Fibroblast of skin of left biceps (primary cell): ENCODE measurements at regions not wholly inside any gene's neighbourhood (a gene's known extent, or its start where the extent isn't known, plus 50 kb on each side); places are given as distances from the start of the nearest gene placed in this dataset.

Source experiments
- DNase-seq, 2 experiments: peaks; one replicate each; pipeline ENCODE4 v3.0.0-alpha.2; 2013; ENCODE audit warnings: low read depth in 2 of 2

DNA sequence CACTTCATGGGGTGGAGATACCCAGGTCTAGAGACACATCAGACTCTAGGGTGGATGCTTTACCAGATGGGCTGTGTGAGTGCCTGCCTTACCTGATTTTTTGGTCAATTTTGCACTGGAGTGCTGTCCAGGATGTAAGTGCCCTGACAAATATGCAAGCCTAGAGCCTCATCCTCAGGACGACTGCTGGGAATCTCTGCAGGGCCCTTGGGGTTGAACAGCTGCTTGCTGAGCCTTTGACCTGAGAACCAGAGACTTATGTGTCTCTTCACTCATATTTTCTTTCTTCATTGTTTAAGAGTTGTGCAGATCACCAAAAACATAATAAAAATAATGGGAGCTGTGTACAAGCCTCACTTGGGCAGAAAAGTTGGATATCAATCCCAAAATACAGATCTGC, 551.5 kb upstream of the ATP2B1 start:
- no peak for DNase-seq

DNA sequence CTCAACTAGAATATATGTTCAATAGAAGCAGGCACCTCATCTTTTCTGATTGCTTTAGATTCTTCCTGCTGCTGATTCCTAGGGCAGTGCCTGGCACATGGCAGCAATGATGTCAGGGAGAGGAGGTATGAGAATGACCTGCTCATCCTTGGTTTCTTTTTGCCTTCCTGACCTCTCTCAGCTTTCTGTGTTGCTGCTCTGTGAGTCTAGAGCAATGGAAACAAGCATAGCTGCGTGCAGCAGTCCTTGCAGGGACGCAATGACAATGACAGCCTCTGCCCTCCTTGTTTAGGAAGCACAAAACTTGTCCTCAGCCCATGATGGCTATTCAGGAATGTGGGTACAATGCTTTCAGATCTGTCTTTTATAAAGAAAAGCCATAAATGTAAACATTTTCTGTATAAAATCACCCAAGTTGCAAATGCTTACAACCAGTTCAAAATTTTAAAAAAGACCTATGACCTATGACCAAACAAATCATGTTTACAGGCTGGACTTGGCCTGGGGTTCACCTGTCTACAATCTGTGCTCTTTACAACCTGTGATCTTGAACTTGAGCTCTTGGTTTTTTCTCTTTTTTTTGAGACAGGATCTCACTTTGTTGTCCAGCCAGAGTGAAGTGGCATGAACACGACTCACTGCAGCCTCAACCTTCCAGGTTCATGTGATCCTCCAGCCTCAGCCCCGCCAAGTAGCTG, 549.4 kb upstream of the ATP2B1 start:
- no peak for DNase-seq

DNA sequence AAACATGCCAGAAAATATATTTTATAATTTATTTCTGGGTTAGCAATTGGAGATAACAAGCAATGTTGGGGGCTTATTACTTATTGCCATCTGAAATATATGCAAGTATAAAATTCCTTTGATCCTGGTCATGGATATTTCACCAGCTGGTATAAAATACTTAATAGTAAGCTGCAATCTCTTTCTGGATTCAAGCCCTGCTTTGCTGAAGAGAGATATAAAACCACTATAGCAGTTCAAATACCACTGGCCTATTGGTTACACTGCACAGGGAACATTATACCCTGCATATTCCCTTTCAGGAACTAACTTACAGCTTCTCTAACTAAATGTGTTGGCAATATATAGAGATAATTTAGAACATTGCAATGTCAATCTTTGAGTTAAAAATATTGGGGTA, 546.2 kb upstream of the ATP2B1 start:
- DNase-seq: no peak

DNA sequence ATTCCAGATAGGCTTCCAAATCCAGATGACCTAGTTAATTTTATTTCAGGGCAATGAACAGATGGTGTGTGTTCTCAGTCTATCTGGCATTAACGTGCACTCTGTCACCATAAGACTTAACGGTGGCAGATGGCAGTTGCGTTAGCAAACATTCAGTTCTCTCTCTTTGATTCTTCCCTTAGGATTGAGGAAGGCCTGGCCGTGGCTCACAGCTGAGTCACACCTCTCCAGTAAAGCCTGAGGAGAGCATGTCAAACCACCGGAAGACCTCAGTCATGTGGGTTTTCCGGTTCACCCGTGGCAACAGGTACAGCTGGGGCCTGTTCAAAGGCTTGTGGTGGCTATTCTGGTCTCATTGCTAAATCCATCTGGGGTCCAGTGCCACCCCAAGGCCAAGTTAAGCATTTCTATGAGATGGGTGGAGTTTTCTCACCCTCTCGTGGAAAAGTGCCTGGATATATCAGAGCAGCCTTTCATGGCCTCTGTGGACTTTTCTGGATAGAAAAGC, 545.1 kb upstream of the ATP2B1 start:
- peak in 1 of 2 experiments; percentile 19 for DNase-seq

DNA sequence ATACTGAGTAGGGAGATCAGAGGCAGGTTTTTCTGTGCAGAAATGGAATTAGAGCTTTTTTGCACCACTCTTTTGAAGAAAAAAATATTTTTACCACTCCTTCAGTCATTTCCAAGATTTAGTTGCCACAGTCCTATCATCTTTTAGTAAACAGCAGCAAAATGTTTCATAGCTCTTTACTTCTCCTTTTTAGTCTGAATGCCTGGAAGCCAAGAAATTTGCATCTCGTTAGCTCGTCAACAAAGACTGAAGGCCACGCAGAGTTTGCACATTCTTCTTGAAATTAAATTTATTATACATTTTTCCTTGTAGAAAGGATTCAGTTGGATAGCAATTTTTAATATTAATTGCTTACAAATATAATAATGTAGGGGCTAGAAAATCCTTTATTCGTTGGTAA, 544.5 kb upstream of the ATP2B1 start:
- no peak for DNase-seq

DNA sequence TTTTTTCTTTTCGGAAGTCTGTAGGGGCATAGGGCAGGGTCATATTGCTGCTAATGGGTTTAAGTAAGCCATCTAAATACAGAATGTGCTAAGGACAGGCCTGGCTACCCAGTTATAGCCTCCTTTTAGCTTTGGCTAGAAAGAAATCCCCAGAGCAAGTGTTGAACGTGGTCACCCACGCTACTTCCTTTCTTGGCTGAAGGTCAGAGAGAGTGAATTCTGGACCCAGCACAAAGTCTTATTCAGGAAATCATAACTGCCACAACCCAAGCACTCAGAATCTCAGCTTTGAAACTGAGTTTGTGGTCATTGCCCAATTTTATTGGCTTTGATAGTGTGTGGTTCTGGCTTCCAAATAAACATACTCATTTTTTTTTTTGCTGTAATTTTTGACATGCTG, 542.1 kb upstream of the ATP2B1 start:
- no peak for DNase-seq

DNA sequence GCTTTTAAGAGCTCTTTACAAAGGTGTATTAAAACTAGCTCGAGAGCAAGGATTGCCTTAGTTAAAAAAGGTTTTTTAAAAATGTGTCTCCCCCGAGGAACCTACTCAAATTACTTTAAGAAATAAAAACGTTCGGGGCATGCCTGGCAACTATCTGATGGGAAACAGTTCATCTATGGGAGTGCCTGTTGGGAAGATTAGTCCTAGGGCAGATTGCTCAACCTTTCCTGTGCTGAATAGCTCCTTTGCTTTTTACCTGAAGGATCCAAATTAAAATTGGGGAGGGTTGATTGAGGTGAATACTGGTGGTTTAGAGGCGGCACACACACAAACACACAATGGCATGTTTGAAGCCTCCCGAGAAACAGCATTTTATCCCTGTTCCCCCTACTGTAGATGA, 541.4 kb upstream of the ATP2B1 start:
- no peak for DNase-seq

DNA sequence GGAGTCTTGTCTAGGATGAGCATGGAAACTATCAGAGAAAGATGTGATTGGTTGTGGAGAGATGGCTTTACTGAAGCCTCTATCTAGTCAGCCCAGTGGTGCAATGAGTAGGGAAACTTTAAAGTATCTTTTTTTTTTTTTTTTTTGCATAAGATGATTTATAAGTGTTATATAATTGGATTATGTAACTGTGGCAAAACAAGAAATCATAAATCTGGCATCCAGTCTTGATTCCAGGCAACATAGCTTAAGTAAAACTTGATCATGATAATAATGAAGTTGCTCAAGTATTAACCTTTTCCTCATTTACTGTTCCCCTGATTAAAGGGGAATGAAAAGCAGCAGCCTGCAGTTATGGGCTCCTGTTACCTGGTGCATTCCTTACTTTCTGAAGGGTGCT, 538.0 kb upstream of the ATP2B1 start:
- DNase-seq: no peak

DNA sequence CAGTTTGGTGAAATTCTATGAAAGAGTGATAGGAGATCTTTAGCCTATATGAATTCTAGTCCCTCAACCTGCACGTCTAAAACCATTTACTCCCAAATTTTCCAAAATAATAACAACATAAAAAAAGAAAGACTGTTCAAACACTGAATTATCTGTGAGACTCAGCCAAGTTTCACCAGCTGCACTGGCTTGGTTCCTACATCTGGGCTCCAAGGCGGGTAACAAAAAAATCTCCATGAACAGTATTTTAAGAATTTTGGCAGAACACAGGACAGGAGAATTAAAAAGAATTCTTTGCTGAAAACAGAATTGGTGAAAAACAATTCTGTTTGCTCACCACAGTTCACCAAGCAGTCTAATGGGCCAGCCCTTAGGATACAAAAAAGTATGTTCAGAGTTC, 536.8 kb upstream of the ATP2B1 start:
- DNase-seq: no peak

DNA sequence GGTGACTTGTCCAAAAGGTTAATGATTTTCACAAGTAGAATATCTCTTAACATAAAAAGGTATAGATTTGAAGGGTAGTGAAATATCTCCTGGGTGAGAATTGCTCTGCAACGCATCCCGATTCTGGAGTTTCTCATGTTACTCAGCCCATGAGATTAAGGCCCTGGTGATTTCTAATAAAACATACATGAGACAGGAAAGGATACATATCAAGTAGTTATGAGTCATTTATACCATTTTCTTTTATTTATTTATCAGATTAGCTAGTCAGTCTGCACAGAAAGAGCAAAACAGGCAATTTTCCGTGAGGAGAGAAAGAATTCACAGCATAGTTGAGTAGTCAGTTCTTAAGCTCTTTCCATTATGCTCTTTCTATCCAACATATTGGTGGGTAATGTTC, 535.6 kb upstream of the ATP2B1 start:
- no peak for DNase-seq

GRCh38 chr12:90243211-90243610, 534.6 kb upstream of the ATP2B1 start:
- no peak for DNase-seq

DNA sequence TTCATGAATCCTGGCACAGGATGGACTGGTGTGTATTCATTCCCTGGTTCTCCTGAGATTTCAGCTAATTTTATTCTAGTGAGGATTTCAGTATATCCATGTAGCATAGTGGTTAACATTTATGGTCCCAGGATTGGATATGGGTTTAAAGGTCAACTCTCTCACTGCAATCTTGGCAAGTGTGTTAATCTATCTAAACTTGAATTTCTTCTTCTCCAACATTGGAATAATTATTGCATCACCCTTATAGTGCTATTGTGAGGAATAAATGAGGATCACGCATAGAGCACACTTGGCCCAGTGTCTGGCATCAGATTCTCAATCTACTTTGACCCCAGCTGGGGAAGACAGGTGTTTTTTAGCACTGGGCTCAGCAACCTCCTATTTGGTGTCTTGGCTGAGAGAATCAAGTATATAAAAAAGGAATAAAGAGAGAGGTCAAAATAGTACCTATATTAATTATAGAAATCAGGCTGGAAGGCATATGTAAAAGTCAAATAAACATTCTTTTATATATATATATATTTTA, 531.2 kb upstream of the ATP2B1 start:
- DNase-seq: no peak

GRCh38 chr12:90238663-90239271, 530.1 kb upstream of the ATP2B1 start:
- DNase-seq: no peak

DNA sequence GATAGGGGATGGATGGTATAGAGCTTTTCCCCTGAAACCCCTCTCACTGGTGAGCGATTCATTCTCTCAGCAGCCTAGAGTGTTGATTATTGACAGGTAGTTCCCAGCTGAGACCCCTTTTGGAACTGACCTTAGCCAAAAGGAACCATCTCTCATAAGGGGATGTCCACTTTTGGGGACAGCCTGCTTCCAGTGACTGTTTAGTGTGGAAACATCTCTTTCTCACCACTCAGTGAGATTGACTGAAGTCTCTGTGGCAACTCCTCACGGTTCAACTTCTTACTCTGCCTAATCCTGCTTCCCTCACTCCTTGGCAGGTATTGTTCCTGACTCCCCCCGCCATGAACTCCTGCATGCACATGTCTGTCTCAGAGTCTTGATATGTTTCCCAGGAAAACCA, 529.2 kb upstream of the ATP2B1 start:
- DNase-seq: no peak

- DNase-seq: no peak
Measured at GRCh38 chr12:90235642-90236041, 527.0 kb upstream of the ATP2B1 start.

GRCh38 chr12:90234472-90234871, 525.8 kb upstream of the ATP2B1 start:
- DNase-seq: no peak

GRCh38 chr12:90233168-90234100, 524.8 kb upstream of the ATP2B1 start:
- DNase-seq: no peak

- DNase-seq: no peak
Measured at GRCh38 chr12:90229407-90230170, 521.0 kb upstream of the ATP2B1 start.

GRCh38 chr12:90226211-90226610, 517.6 kb upstream of the ATP2B1 start:
- no peak for DNase-seq

- no peak for DNase-seq
Measured at GRCh38 chr12:90216815-90217214, 508.2 kb upstream of the ATP2B1 start.

GRCh38 chr12:90216020-90216552, 507.4 kb upstream of the ATP2B1 start:
- DNase-seq: no peak
